Transverse colon (tissue), 3 donors: ENCODE measurements at regions not wholly inside any gene's neighbourhood (a gene's known extent, or its start where the extent isn't known, plus 50 kb on each side); places are given as distances from the start of the nearest gene placed in this dataset.

ENCODE experiments used
- POLR2A ChIP-seq: fragments of 450-650 bp; IDR thresholded peaks from one replicate; pipeline ENCODE4 v1.6.1; 2016; ENCODE audit warnings: antibody characterized with exemption, mild to moderate bottlenecking, moderate library complexity
- TF ChIP-seq, protein P1 (sequence below), 5 experiments: fragments of 200-600 bp in 3 of 5; fragments of 450-650 bp in 2 of 5; sonication (generic) in 3 of 5; IDR thresholded peaks; 1 replicate in 2 of 5; 2 replicates in 3 of 5; pipeline ENCODE4 v1.5.1; 2016 to 2017; ENCODE audit warnings: antibody characterized with exemption in 5 of 5, inconsistent platforms in 3 of 5, mild to moderate bottlenecking in 2 of 5, moderate library complexity in 1 of 5

DNA sequence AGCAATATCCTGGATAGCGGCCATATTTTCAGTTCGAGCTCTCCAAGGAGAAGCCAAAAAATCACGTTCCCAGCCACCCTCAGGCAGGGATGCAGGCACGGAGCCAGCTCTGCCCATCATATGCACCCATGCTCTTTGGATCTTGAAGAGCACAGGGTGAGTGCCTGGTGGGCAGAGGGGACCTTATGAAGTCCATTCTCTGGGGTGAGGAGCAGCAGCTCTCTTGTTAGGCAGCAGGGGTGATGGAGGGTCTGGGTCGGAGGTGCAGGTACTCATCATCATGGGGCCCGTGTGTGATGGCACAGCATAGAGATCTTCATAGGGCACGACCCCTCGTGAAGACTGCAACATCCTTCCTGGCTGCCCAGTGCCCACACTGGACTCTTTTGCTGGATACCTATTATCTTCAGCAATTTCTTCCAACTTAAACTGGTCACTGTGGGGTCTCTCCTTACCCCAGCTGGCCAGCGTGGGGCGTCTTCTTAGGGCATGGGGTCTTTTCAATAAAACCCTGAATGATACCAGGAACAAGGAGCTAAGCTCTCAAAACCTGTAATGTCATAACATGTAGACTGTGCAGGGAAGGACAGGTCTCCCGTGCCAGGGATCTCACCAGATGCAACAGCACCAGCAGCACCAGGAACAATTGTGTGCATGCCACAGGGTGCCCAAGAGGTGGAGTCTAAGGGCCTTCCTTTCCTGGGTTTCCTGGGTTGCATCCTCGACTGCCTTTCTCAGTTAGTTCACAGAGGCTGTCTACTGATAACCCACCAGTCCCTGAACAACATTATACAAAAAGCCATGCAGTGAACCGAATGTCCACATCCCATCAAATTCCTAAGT, 165.0 kb downstream of the TENT4A start:
- TF ChIP-seq, protein P1, sequence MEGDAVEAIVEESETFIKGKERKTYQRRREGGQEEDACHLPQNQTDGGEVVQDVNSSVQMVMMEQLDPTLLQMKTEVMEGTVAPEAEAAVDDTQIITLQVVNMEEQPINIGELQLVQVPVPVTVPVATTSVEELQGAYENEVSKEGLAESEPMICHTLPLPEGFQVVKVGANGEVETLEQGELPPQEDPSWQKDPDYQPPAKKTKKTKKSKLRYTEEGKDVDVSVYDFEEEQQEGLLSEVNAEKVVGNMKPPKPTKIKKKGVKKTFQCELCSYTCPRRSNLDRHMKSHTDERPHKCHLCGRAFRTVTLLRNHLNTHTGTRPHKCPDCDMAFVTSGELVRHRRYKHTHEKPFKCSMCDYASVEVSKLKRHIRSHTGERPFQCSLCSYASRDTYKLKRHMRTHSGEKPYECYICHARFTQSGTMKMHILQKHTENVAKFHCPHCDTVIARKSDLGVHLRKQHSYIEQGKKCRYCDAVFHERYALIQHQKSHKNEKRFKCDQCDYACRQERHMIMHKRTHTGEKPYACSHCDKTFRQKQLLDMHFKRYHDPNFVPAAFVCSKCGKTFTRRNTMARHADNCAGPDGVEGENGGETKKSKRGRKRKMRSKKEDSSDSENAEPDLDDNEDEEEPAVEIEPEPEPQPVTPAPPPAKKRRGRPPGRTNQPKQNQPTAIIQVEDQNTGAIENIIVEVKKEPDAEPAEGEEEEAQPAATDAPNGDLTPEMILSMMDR (IDR thresholded peaks at IDR 0.05), result no peak
- no peak for TF ChIP-seq POLR2A
